ENCODE measurements at regions not wholly inside any gene's neighbourhood (a gene's known extent, or its start where the extent isn't known, plus 50 kb on each side); places are given as distances from the start of the nearest gene placed in this dataset.

- no peak for TF ChIP-seq CTCF (IDR thresholded peaks at IDR 0.05)
- no peak for TF ChIP-seq ZFX (IDR thresholded peaks at IDR 0.05; ENCODE audit: borderline replicate concordance)
Observed at GRCh38 chr5:93328833-93329232, 252.2 kb downstream of the NR2F1-AS1 start.
